NCI-H1105 (cell line): ENCODE measurements at regions not wholly inside any gene's neighbourhood (a gene's known extent, or its start where the extent isn't known, plus 50 kb on each side); places are given as distances from the start of the nearest gene placed in this dataset.
"Not testable (repeated sequence)": the region's sequence is repeated elsewhere in the genome, so short reads cannot be mapped to it uniquely, and the experiment has no call there.

Experiments used
- DNase-seq: peaks from one replicate; lab custom pipeline; 2025; lab: John Stamatoyannopoulos, UW

- no peak for DNase-seq
Measured at GRCh38 chr7:112937651-112938415, 147.6 kb upstream of the TMEM168 start.

- DNase-seq, result no peak
Measured at GRCh38 chr7:112933598-112933997, 143.4 kb upstream of the TMEM168 start.

- DNase-seq, result no peak
Measured at GRCh38 chr7:112930787-112931186, 140.6 kb upstream of the TMEM168 start.

- no peak for DNase-seq
Measured at GRCh38 chr7:112929421-112929820, 139.2 kb upstream of the TMEM168 start.

GRCh38 chr7:112926018-112926417 lies 135.8 kb upstream of the TMEM168 start:
- DNase-seq, result no peak

- DNase-seq, result not testable (repeated sequence)
Measured at GRCh38 chr7:112922546-112922945, 132.4 kb upstream of the TMEM168 start.

GRCh38 chr7:112916431-112916830 lies 126.2 kb upstream of the TMEM168 start:
- not testable (repeated sequence) for DNase-seq

GRCh38 chr7:112908086-112908485 lies 117.9 kb upstream of the TMEM168 start:
- no peak for DNase-seq

- DNase-seq, result no peak
Measured at GRCh38 chr7:112907658-112908057, 117.5 kb upstream of the TMEM168 start.

- no peak for DNase-seq
Measured at GRCh38 chr7:112905950-112906349, 115.8 kb upstream of the TMEM168 start.

- DNase-seq, result no peak
Measured at GRCh38 chr7:112905413-112905812, 115.2 kb upstream of the TMEM168 start.

GRCh38 chr7:112898432-112899290 lies 108.5 kb upstream of the TMEM168 start:
- peak; percentile 46 for DNase-seq

GRCh38 chr7:112897839-112898431 lies 107.7 kb upstream of the TMEM168 start:
- no peak for DNase-seq

- no peak for DNase-seq
Measured at GRCh38 chr7:112896026-112896601, 105.9 kb upstream of the TMEM168 start.

GRCh38 chr7:112892263-112892662 lies 102.1 kb upstream of the TMEM168 start:
- no peak for DNase-seq

GRCh38 chr7:112891698-112892097 lies 101.5 kb upstream of the TMEM168 start:
- DNase-seq, result no peak

- DNase-seq, result no peak
Measured at GRCh38 chr7:112889834-112890438, 99.7 kb upstream of the TMEM168 start.

- DNase-seq, result no peak
Measured at GRCh38 chr7:112889268-112889667, 99.1 kb upstream of the TMEM168 start.

GRCh38 chr7:112888781-112889180 lies 98.6 kb upstream of the TMEM168 start:
- no peak for DNase-seq

GRCh38 chr7:112887976-112888375 lies 97.8 kb upstream of the TMEM168 start:
- no peak for DNase-seq

GRCh38 chr7:112887337-112887736 lies 97.1 kb upstream of the TMEM168 start:
- DNase-seq, result no peak

- no peak for DNase-seq
Measured at GRCh38 chr7:112886208-112886607, 96.0 kb upstream of the TMEM168 start.
